ENCODE measurements at regions not wholly inside any gene's neighbourhood (a gene's known extent, or its start where the extent isn't known, plus 50 kb on each side); places are given as distances from the start of the nearest gene placed in this dataset.

GRCh38 chr1:98422816-98423215 is 238.7 kb upstream of the SNX7 start:
- DNase-seq (ENCODE audit: low read depth in 2 of 2): no peak

GRCh38 chr1:98421085-98421435 is 240.5 kb upstream of the SNX7 start:
- no peak for DNase-seq (ENCODE audit: low read depth in 2 of 2)

DNA sequence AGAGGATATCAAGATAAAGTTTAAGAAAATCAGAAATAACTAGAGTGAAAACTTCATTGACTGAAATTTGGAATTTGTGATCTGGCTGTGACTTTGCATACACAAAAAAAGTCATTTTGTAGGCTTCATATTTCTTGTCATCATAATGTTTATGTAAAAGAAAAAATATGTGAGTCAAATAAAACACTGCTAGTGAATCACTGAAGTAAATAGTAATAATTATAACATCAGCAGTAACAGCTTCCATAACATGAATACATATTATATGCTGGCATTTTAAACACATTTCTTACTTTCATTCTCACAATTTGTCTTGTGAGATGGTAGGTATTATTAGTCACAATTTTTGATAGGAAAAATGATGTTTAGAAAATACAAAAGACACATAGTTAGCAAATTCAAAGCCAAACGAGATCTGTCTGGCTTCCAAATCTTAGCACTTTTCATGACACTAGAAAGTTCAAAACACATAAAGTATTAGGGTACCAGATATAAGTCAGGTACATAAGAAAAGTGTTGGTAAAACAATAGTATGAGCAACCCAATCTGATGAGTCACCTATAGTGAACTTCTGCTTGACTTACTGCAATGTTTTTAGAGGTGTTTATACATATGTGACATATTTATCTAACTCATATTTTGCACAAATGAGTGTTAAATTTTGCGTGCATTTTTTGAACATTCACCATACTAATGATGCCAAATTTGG is 241.0 kb upstream of the SNX7 start:
- no peak for DNase-seq (ENCODE audit: low read depth in 2 of 2)

DNA sequence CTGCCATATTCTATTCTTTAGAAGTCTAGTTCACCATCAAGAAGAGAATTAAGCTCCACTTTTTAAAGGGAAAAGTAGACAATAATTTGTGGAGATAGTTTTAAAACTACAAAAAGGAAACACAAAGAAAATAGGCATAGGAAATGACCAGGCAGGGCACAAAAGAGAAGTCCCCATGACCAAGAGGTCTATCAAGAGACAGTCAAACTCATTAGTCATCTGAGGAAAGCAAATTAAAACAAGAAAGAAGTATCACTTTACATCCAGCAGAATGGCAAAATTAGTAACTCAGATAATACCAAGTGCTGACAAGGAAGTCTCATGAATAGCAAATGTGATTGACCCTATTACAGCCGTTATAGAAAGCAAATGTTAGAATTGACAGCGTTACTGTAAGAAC is 243.7 kb upstream of the SNX7 start:
- no peak for DNase-seq (ENCODE audit: low read depth in 2 of 2)

DNA sequence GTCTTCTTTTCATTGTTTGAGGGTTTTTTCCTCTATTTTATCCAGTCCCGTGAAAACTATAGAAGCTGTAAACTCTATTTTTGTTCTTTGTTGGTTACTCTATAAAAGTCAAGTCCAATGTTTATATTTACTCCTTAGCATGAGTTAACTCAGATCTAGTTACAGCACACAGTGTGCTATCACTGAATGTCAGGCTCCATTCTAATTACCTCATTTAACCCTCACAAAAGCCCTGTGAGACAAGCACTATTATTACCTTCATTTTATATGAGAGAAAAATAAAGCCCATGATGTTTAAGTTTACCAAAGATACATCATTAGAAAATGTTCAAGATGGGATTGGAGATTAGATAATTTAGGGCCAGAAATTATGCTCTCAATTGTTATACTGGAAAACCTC is 251.4 kb upstream of the SNX7 start:
- DNase-seq (ENCODE audit: low read depth in 2 of 2): no peak

- DNase-seq (ENCODE audit: low read depth in 2 of 2): no peak
Observed at GRCh38 chr1:98406352-98407088, 255.0 kb upstream of the SNX7 start.

DNA sequence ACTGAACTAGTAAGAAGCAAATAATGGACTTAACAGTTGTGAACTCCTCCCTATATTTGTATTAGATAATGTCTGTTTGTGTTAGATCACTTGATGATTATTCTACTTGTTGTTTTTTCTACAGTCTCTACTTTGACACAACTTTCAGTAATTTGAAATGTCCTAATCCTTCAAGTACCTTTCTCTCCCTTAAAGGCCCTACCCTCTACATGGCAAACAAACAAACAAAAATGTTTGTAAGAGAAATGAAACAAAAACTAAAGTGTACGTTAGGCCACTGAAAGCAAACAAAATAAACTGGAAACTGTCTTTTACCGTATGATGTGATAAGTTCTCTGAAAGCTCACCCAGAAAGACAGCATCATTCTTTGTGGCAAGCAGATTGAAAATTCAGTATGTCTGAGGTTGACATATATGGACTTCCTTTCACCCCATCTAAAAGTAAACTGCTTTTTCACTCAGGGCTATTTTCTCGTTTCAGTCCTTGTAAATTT is 255.9 kb upstream of the SNX7 start:
- no peak for DNase-seq (ENCODE audit: low read depth in 2 of 2)

GRCh38 chr1:98404866-98405265 is 256.7 kb upstream of the SNX7 start:
- no peak for DNase-seq (ENCODE audit: low read depth in 2 of 2)

DNA sequence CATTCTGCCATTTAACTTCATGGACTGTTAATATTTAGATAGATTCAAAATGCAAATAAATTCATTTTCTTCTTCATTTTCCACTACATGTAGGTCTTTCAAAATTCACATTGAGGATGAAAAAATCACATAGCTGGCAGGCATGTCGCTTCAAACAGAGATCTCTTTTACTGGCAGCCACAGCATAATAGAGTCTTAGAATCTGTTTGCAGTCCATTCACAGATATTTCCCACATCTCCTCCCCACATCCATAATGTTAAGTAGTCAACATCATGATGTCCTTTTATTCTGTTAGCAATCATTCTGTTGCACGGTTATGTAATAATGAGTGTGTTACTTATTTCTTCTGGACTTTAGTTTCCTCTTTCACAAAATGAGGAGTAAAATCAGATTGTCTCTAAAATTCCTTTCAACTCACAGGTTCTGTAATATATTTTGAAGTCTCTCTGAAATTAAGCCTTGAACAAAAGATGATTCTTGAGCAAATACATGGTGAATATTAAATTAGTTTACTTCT is 257.5 kb upstream of the SNX7 start:
- no peak for DNase-seq (ENCODE audit: low read depth in 2 of 2)

- DNase-seq (ENCODE audit: low read depth in 2 of 2): no peak
Observed at GRCh38 chr1:98402860-98403259, 258.7 kb upstream of the SNX7 start.

GRCh38 chr1:98400446-98400845 is 261.1 kb upstream of the SNX7 start:
- DNase-seq (ENCODE audit: low read depth in 2 of 2): no peak

GRCh38 chr1:98399218-98399617 is 262.3 kb upstream of the SNX7 start:
- no peak for DNase-seq (ENCODE audit: low read depth in 2 of 2)

DNA sequence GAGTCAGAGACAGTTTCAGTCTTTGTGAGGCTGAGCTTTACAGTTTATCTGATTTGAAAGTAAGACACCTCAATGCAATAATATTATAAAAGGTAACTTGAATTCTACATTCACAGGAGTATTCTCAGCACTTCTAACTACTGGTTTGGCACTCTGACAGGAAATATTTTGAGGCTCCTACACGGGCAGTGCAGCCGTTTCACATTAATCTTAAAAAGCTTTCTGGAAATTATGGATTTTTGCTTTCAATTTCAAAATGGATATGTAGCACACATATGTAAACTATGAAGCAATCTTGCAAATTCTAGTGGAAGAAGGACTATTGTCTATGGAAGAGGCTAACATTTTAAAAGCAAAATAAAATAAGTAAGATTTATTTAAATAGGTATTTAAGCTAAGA is 262.9 kb upstream of the SNX7 start:
- DNase-seq (ENCODE audit: low read depth in 2 of 2): no peak

GRCh38 chr1:98398092-98398491 is 263.4 kb upstream of the SNX7 start:
- no peak for DNase-seq (ENCODE audit: low read depth in 2 of 2)

DNA sequence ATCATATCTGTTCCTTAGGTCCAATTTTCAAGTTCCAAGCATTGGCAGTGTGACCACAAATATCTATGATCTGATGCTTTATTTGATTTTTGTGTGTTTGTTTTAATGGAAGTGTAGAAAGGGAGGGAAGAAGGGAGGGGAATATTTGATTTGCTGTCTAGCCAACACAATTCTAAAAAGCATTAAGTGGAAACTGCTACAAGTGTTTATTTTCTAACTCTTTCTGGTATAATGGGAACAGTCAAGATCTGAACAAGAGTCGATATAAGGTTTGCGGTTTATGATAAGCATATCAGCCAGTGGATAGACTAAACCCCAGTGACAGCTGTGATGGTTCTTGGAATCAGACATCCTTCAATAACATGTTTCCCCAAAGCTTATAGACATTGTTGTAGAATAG is 267.8 kb upstream of the SNX7 start:
- DNase-seq (ENCODE audit: low read depth in 2 of 2): no peak

GRCh38 chr1:98391175-98391574 is 270.3 kb upstream of the SNX7 start:
- DNase-seq (ENCODE audit: low read depth in 2 of 2): no peak

DNA sequence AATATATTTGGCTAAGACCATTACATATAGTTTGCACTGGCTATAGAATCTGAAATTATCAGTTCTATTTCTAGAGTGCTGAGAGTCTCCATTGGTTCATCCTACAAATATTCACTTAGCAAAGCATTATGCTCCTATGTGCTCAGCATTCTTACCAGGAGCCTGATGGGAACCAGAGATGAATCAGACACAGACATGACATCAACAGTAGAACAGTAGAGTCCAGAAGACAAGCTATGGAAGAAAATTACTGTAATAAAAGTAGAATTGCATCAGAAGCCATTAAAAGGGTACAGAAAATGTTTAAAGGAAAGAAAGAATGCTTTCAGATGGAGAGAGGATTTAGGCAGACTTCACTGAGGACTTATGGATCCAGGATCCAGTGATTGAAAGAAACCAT is 271.7 kb upstream of the SNX7 start:
- no peak for DNase-seq (ENCODE audit: low read depth in 2 of 2)

DNA sequence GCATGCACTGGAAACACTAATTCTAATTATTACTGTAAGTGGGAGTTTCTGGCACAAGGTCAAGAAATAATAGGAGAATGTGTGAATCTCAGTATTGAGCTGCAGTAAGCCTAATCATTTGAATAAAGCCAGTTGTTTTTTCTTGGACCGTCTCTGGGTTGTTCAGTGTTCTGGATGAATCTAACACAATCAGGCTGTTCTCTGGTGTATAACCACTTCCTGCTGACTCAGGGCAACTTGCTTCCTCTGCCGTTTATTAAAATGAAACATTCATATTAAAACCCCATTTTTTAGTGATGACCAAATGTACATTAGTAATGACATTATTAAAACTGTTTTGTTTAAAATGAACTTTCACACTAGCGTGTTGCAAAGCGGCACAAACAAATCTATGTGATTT is 273.1 kb upstream of the SNX7 start:
- DNase-seq (ENCODE audit: low read depth in 2 of 2): no peak

- DNase-seq (ENCODE audit: low read depth in 2 of 2): no peak
Observed at GRCh38 chr1:98387701-98388100, 273.8 kb upstream of the SNX7 start.

DNA sequence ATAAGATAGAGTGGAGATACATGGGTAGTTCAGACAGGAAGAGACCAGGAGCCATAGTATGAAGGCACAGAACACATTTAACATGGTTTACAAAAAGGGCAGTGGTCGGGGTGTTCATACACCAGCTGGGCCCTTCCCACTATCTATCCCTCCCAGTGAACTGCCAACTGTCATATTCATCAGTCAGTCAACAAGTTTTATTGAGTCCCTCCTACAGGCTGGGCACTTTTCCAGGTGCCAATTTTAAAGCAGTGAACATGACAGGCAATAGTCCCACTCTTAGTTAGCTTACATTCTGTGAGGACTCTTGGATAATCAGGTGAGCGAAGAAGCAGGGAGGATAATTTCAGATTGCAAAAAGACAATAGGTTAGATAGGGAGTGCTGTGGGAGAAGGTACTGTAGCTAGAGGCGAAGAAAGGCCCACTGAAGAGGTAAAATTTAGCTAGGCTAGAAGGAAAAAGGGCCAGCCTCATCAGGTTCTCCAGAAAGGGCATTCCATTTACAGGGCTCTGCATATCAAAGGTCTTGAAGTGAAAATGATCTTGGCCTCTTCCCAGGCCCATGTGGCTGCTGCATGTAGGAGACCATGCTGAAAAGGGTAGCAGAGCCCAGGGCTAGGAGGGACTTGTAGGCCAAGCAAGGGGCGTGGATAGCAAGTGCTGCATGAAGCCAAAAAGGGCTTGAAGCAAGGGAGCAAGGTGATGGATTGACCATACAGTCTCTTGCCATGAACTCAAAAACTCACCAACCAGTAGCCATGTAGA is 274.7 kb upstream of the SNX7 start:
- no peak for DNase-seq (ENCODE audit: low read depth in 2 of 2)

GRCh38 chr1:98385652-98386051 is 275.9 kb upstream of the SNX7 start:
- DNase-seq (ENCODE audit: low read depth in 2 of 2): no peak

DNA sequence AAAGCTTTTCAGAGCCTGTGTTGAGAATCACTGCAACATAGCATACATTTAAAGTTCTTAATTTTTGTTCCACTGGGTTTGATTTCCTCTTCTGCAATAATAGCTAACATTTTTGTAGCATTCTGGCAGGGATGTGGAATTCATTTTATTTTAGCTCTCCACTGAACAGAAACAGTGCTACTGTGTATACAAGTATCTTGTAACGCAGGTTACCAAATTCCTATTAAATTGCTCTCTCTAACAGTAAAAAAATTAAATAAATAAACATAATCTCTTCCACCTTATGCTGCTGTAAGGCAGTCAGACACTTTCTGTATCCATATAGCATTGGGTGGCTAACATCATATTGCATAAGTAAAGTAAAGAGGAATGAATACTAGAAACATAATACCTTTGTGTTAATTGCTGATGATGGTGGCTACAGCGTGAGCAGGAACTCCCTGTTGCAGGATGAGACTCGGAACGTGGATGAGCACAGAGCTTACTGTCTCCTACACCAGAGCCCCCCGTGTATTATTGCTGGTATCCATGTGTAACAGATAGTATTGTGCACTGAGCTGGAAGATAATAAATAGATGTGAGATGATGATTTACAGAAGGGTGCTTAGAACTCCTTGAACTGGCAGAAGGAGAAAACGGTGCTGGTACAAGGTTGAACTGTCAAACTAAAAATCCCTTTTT is 276.9 kb upstream of the SNX7 start:
- DNase-seq (ENCODE audit: low read depth in 2 of 2): no peak

Measured in stimulated activated CD4-positive, alpha-beta T cell treated with anti-CD3 and anti-CD28 coated beads, Interleukin-1b, Interleukin-23, amount 100 ng/mL, for 1 hour (primary cell).